DMS53 treated with DMSO at 0.1 percent for 48 hours (cell line): ENCODE measurements at regions not wholly inside any gene's neighbourhood (a gene's known extent, or its start where the extent isn't known, plus 50 kb on each side); places are given as distances from the start of the nearest gene placed in this dataset.

ENCODE experiments used
- DNase-seq: peaks from one replicate; lab custom pipeline; 2025; ENCODE audit not compliant: unreplicated experiment; lab: John Stamatoyannopoulos, UW

DNA sequence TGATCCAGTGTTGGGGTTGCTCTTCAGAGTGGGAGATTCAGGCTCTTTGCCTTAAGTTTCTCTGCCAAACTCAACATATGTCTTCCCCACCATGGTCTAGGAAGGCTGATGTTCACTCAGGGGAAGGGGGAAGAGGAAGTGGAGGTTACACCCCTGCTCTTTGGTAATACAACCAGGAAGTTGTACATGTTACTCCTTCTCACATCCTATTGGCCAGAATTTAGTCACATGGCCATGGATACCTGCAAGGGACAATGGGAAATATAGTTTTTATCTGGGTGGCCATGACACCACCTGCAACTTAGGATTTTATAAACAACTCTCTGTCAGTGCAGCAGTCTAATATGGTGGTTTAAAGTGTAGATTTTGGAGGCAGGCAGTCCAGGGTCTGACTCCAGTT, 150.9 kb downstream of the TBX5 start:
- no peak for DNase-seq

GRCh38 chr12:114253976-114254778, 151.8 kb downstream of the TBX5 start:
- no peak for DNase-seq

- DNase-seq: no peak
These were observed 157.4 kb downstream of the TBX5 start for GRCh38 chr12:114248527-114248926.

DNA sequence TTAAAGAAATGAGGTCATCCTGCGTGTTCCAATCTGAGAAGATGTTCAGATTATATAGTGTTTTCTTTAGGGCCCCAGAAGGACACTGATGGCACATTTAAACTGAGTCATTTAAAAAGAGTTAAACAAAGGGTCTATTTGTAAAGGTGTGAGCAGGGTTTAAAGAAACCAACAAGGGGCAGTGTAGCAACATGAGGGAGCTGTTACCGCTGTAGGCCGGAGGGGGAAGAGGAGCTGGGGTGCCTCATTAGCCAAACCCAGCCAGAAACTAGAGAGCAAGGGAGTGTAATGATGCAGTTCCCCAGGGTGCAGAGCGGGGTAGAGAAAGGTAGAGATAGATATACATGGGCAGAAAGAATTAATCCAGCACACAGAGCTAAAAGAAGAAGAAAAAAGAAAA, 160.4 kb downstream of the TBX5 start:
- DNase-seq: no peak

- no peak for DNase-seq
These were observed 163.9 kb downstream of the TBX5 start for GRCh38 chr12:114241973-114242434.

DNA sequence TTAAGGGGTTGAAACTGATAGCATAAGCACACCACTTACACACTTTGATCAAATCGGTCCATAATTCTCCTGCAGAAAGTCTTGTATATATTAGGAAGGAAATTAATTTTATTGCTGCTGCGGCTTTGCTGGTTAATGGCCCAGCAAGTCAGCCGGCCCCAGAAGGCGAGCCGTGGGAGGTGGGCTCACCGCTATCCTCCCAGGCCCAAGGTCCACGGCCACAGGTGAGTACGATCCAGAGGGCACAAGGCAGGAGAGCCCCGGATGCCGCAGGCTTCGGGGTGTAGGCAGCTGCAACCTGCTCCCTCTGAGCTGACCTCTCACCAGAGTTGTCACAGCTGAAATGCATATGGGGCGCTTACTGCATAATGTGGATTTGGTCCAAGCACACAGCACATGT, 165.7 kb downstream of the TBX5 start:
- DNase-seq: no peak

GRCh38 chr12:114238808-114239207, 167.1 kb downstream of the TBX5 start:
- DNase-seq: no peak

DNA sequence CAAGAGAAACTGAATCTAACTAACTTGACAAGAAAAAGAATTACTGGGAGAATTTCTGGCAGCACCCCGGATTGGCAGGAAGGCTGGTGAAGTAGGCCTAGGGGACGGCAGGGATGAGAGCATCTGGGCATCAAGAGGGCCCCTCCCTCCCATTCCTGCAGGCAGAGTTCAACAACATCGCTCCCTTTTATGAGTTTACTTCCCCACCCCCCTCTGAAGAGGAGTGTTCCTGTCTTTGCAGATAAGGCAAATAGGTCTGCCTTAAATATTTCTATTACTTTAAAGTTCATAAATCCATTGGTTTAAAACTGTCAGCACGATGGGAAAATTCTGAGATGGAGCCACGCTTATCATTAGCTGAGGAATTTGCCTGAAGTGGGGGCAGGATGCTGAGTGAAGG, 168.7 kb downstream of the TBX5 start:
- no peak for DNase-seq

GRCh38 chr12:114232187-114232586, 173.8 kb downstream of the TBX5 start:
- no peak for DNase-seq

DNA sequence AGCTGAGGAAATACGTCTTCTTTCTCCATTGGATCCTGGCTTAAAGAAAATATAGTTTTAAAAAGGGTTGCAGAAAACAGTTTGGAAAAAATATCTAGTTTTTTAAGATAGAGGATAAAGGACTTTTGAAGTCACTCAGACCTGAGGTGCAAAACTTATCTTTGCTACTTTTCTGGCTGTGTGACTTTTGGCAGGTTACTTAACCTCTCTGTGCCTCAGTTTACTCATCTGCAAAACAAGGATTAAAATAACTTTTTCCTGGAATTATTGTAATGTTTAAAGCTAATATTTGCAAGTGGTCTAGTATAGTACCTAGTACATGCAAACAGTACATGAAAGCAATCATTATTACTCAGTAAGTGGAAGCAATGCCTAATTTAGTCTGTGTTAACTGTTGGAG, 176.8 kb downstream of the TBX5 start:
- no peak for DNase-seq

GRCh38 chr12:114226241-114226928, 179.6 kb downstream of the TBX5 start:
- DNase-seq: no peak

DNA sequence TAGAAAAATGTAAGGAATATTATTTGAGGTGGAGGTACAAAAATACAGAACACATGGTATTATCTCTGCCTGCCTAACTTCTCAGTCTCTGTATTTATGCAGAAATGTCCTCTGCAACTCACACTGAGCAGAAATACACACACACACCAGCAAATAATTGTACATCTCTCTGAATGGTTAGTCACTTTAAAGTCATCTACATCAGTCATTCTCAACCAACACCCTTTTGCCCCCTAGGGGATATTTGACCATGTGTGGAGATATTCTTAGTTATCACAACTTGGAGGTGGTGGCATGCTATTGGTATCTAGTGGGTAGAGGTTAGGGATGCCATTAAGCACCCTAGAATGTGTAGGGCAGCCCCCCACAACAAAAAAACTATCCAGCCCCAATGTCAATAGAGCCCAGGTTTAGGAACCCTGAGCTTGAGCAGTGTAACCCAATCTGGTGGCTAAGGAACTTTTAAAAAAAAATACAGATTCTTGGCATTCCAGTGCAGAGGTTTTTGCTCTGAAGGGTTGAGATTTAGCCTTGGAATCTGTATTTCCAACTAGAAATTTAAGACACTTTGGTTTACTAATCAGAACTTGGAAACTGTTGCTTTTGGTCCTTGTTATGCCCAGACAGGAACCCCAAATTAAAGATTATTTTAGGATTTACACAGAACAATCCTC, 183.8 kb downstream of the TBX5 start:
- DNase-seq: no peak

DNA sequence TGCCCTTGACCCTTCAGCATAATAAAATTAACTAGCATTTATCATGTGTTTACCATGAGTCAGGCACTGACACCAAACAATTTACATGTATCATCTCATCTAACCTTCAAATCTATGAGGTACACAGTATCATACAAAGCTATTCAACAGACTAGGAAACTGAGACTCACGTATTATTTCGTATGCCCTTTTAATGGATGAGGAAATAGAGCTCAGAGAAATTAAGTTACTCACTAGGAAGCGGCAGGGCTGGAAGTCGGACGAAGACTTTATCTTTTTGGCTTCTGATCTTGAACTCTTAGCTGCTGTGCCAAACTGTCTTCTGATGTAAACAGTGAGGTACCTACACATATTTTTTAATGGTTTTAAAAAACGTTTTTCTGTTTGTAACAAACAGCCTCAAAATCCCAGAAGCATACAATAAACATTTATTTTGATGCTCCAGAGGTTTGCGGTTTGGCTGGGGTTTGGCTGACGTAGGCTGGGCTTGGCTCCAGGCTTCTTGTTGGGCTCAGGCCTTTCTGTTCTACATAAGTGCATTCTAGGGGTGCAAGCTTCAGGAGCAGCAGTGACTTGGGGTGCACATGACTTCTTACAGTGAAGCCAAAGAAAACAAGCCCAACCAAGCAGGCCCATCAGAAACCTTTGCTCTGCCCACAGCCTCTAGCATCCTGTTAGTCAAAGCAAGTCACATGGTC, 184.7 kb downstream of the TBX5 start:
- no peak for DNase-seq

DNA sequence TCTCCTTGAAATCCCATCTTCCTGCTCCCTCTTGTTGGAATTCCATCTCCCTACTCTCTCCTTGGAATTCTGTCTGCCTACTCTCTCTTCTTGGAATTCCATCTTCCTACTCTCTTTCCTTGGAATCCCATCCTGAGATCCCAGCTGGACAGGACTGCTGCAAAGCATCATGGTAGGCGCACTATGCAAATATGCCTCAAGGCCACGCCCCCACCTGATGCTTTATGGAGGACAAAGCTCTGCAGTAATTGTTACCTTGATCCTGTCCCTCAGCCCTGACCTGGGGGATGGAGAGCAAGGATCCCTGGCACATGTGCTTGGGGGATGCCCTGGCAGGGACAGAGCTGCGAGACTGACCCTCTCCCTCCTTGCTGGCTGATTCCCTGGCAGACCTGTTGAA, 185.6 kb downstream of the TBX5 start:
- DNase-seq: no peak

DNA sequence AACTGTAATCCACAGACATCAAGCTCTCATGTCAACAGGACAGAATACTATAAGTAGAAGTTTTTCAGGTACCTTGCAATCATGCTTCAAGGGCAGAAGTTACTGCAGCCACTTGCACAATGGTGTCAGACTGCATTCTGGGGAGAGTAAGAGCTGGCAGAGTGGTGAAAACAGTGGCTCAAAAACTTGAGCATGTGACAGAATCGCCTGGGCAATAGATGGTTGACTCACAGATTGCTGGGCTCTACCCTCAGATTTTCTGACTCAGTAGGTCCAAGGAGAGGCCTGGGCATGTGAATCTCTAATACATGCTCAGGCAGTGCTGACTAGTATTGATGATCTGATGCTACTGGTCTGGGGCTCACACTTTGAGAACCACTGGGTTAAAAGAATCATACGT, 187.8 kb downstream of the TBX5 start:
- DNase-seq: no peak

- no peak for DNase-seq
These were observed 190.2 kb downstream of the TBX5 start for GRCh38 chr12:114215746-114216145.

GRCh38 chr12:114213055-114213581, 192.8 kb downstream of the TBX5 start:
- no peak for DNase-seq

- DNase-seq: no peak
These were observed 196.1 kb downstream of the TBX5 start for GRCh38 chr12:114209861-114210260.

- DNase-seq: no peak
These were observed 199.4 kb downstream of the TBX5 start for GRCh38 chr12:114206525-114206924.

GRCh38 chr12:114201794-114202193, 204.2 kb downstream of the TBX5 start:
- DNase-seq: no peak

- no peak for DNase-seq
These were observed 211.0 kb downstream of the TBX5 start for GRCh38 chr12:114194956-114195355.
